ENCODE measurements at regions not wholly inside any gene's neighbourhood (a gene's known extent, or its start where the extent isn't known, plus 50 kb on each side); places are given as distances from the start of the nearest gene placed in this dataset.

DNA sequence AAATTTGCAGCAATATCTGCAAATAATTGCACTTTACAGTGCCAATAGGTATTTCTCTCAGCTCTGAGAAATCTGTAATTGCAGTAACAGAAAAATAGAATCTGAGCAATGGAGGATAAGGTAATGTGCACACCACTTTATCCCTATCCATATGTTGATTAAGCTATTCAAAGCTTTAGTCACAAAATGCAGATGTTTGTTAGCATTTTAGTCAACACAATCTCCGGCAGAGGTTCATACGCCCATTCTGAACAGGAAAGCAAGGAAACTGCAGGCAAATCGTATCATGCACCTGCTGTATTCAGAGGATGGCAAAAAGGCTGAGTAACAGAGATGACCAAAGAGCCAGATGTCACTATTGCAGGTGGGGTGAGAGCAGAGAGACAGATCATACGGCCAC lies 566.2 kb upstream of the CDH2 start:
- TF ChIP-seq, protein P1, sequence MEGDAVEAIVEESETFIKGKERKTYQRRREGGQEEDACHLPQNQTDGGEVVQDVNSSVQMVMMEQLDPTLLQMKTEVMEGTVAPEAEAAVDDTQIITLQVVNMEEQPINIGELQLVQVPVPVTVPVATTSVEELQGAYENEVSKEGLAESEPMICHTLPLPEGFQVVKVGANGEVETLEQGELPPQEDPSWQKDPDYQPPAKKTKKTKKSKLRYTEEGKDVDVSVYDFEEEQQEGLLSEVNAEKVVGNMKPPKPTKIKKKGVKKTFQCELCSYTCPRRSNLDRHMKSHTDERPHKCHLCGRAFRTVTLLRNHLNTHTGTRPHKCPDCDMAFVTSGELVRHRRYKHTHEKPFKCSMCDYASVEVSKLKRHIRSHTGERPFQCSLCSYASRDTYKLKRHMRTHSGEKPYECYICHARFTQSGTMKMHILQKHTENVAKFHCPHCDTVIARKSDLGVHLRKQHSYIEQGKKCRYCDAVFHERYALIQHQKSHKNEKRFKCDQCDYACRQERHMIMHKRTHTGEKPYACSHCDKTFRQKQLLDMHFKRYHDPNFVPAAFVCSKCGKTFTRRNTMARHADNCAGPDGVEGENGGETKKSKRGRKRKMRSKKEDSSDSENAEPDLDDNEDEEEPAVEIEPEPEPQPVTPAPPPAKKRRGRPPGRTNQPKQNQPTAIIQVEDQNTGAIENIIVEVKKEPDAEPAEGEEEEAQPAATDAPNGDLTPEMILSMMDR (conservative IDR thresholded peaks at IDR 0.05) = no peak
- TF ChIP-seq ZFX (IDR thresholded peaks at IDR 0.05) = no peak
